ENCODE measurements at regions not wholly inside any gene's neighbourhood (a gene's known extent, or its start where the extent isn't known, plus 50 kb on each side); places are given as distances from the start of the nearest gene placed in this dataset.

DNA sequence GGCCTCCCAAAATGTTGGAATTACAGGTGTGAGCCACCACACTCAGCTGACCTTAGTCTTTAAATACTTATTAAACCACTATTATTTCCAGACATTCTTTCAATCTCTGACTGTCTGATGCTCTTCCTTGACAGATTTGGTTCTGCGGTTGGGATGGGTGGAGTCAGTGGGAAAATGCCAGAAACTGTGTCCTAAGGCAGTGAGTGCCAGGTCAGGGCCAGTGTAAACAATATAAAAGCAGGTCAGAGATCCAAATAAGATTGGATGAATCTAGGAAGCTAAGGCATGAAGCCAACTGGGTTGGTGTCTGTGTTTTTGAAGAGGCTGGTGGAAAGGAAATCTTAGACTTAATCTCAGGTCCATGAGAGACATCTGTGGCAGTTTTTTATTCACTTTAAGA is 74.7 kb downstream of the KLF5 start:
- ChIA-PET CTCF (interaction anchor here in 1 of 2 donors (0.6 kb wide), 1 partner anchor 577 kb away, joined by 3 read pairs; no protein-coding TSS in a partner anchor), POLR2A (interaction anchor here in 1 of 2 donors (0.6 kb wide), 1 partner anchor 275 kb away, joined by 3 read pairs; no protein-coding TSS in a partner anchor)
- no peak overlapping the region for H3K4me3 Mint-ChIP-seq
- no peaks in the 10 kb centered on the region for H3K4me1 Mint-ChIP-seq
- H3K27ac ChIP-seq (ENCODE audit: low read length) = no peak overlapping the region
- no peak overlapping the region for H3K27ac Mint-ChIP-seq
- no peaks in the 10 kb centered on the region for H3K36me3 ChIP-seq (ENCODE audit: control insufficient read depth in 2 of 2, extremely low read depth in 1 of 2, insufficient read depth in 1 of 2, low read length in 1 of 2)
- H3K4me3 ChIP-seq (ENCODE audit: control insufficient read depth in 1 of 2, extremely low read depth in 1 of 2, low read length in 1 of 2) = no peak overlapping the region
- DNase-seq (no peak), ATAC-seq (replicated peaks in 1 of 4) (no peak)
- peaks cover 0 to 4% of the 10 kb centered on the region in 2 experiments for H3K27me3 ChIP-seq (replicated peaks in 1 of 2; ENCODE audit: control insufficient read depth in 2 of 2, extremely low read depth in 1 of 2, insufficient read depth in 2 of 2, low read length in 1 of 2)
- H3K36me3 Mint-ChIP-seq = no peaks in the 10 kb centered on the region
- 100% methylated on average over 1 of the region's 1 CpG for WGBS (ENCODE audit: insufficient coverage)
- H3K9me3 ChIP-seq = no peaks in the 10 kb centered on the region
- peaks cover 0 to 1% of the 10 kb centered on the region in 2 donors for H3K27me3 Mint-ChIP-seq
- H3K4me1 ChIP-seq (ENCODE audit: control insufficient read depth in 1 of 2, extremely low read depth in 1 of 2, insufficient read depth in 2 of 2, low read length in 2 of 2) = no peaks in the 10 kb centered on the region
- no peaks in the 10 kb centered on the region for H3K9me3 Mint-ChIP-seq

DNA sequence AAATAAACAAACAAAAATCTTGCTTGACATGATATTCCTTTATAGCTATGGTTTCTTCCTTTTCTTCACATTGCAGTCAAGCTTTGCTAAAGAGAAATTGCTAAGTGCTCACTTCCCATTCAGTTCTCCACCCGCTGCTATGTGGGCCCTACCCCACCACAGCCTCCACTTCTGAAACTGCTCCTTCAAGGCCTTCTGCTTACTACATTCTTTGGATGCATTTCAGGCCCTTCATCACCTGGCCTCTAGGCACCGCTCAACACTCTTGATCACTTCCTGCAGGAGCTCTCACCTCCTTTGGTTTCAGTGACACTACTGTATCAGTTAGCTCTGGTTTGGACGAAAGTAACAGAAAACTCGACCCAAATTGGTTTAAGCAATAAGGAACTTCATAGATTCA is 72.4 kb downstream of the KLF5 start:
- Histone ChIP-seq H3K27me3 (replicated peaks in 1 of 2; ENCODE audit: control insufficient read depth in 2 of 2, extremely low read depth in 1 of 2, insufficient read depth in 2 of 2, low read length in 1 of 2) (peaks cover 0 to 5% of the 10 kb centered on the region in 2 experiments), H3K36me3 (ENCODE audit: control insufficient read depth in 2 of 2, extremely low read depth in 1 of 2, insufficient read depth in 1 of 2, low read length in 1 of 2) (no peaks in the 10 kb centered on the region), H3K27ac (ENCODE audit: low read length) (no peak overlapping the region), H3K4me1 (ENCODE audit: control insufficient read depth in 1 of 2, extremely low read depth in 1 of 2, insufficient read depth in 2 of 2, low read length in 2 of 2) (no peaks in the 10 kb centered on the region), H3K9me3 (no peaks in the 10 kb centered on the region), H3K4me3 (ENCODE audit: control insufficient read depth in 1 of 2, extremely low read depth in 1 of 2, low read length in 1 of 2) (no peak overlapping the region)
- POLR2A ChIA-PET = interaction anchor here in 1 of 2 donors (0.6 kb wide), 1 partner anchor 135 kb away, joined by 7 read pairs; no protein-coding TSS in a partner anchor
- CTCF ChIA-PET = no interaction called here
- H3K4me1 Mint-ChIP-seq = no peaks in the 10 kb centered on the region
- H3K36me3 Mint-ChIP-seq = no peaks in the 10 kb centered on the region
- 89% methylated on average over 2 of the region's 4 CpGs for WGBS (ENCODE audit: insufficient coverage)
- no peaks in the 10 kb centered on the region for H3K9me3 Mint-ChIP-seq
- H3K4me3 Mint-ChIP-seq = no peak overlapping the region
- ATAC-seq (replicated peaks in 1 of 4) = no peak
- peaks cover 0 to 1% of the 10 kb centered on the region in 2 donors for H3K27me3 Mint-ChIP-seq
- peak in 1 of 35 experiments; percentile 0 for DNase-seq
- H3K27ac Mint-ChIP-seq = no peak overlapping the region

GRCh38 chr13:73129023-73129422 is 70.2 kb downstream of the KLF5 start:
- H3K27me3 ChIP-seq (replicated peaks in 1 of 2; ENCODE audit: control insufficient read depth in 2 of 2, extremely low read depth in 1 of 2, insufficient read depth in 2 of 2, low read length in 1 of 2) = peaks cover 0 to 5% of the 10 kb centered on the region in 2 experiments
- Mint-ChIP-seq H3K36me3 (no peaks in the 10 kb centered on the region), H3K9me3 (no peaks in the 10 kb centered on the region), H3K27me3 (peaks cover 0 to 1% of the 10 kb centered on the region in 2 donors), H3K27ac (no peak overlapping the region), H3K4me3 (no peak overlapping the region), H3K4me1 (no peaks in the 10 kb centered on the region)
- no peak overlapping the region for H3K4me3 ChIP-seq (ENCODE audit: control insufficient read depth in 1 of 2, extremely low read depth in 1 of 2, low read length in 1 of 2)
- H3K36me3 ChIP-seq (ENCODE audit: control insufficient read depth in 2 of 2, extremely low read depth in 1 of 2, insufficient read depth in 1 of 2, low read length in 1 of 2) = no peaks in the 10 kb centered on the region
- no peaks in the 10 kb centered on the region for H3K4me1 ChIP-seq (ENCODE audit: control insufficient read depth in 1 of 2, extremely low read depth in 1 of 2, insufficient read depth in 2 of 2, low read length in 2 of 2)
- POLR2A ChIA-PET = no interaction called here
- no peaks in the 10 kb centered on the region for H3K9me3 ChIP-seq
- CTCF ChIA-PET = no interaction called here
- no peak for DNase-seq
- no CpG with 5 or more reads among the region's 6 CpGs for WGBS (ENCODE audit: insufficient coverage)
- no peak overlapping the region for H3K27ac ChIP-seq (ENCODE audit: low read length)
- no peak for ATAC-seq (replicated peaks in 1 of 4)

Measured in T-cell (primary cell).